ENCODE measurements at regions not wholly inside any gene's neighbourhood (a gene's known extent, or its start where the extent isn't known, plus 50 kb on each side); places are given as distances from the start of the nearest gene placed in this dataset.

DNA sequence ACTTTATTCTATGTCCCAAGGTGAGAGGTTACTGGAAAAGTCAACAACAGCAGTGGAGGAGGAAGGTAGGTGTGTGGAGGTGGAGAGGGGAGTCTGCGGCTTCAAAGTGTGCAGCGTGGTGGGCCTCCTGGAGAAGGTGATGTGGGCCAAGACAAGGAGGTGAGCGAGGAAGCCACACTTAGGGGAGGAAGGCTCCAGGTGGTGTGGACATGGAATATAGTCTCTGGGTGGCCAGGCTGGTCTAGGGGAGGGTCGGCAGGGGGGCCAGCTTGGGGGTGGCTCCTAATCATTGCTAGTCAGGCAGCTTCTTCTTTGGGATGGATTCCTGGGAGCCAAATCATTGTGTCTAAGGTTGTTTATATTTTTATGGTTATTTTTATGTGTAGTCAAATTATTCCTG lies 111.5 kb upstream of the CDH4 start:
- TF ChIP-seq CTCF (IDR thresholded peaks at IDR 0.05; ENCODE audit: insufficient read depth, low read length, poor library complexity, severe bottlenecking) (no peak), EZH2phosphoT487 (conservative IDR thresholded peaks at IDR 0.05; ENCODE audit: low read length) (no peak)
